Stimulated activated naive CD4-positive, alpha-beta T cell (primary cell): ENCODE measurements at regions not wholly inside any gene's neighbourhood (a gene's known extent, or its start where the extent isn't known, plus 50 kb on each side); places are given as distances from the start of the nearest gene placed in this dataset.

Source experiments
- DNase-seq, 6 experiments: peaks; one replicate each; lab custom pipeline; 2025; lab: John Stamatoyannopoulos, UW

- no peak for DNase-seq
Measured at GRCh38 chr1:58862728-58863385, 79.0 kb upstream of the JUN start.

GRCh38 chr1:58864654-58865053, 80.8 kb upstream of the JUN start:
- no peak for DNase-seq

- no peak for DNase-seq
Measured at GRCh38 chr1:58866578-58866977, 82.7 kb upstream of the JUN start.

GRCh38 chr1:58869638-58870297, 85.9 kb upstream of the JUN start:
- no peak for DNase-seq

GRCh38 chr1:58870298-58870676, 86.4 kb upstream of the JUN start:
- no peak for DNase-seq

- no peak for DNase-seq
Measured at GRCh38 chr1:58874342-58874741, 90.5 kb upstream of the JUN start.

GRCh38 chr1:58874757-58875755, 91.2 kb upstream of the JUN start:
- no peak for DNase-seq

- DNase-seq = no peak
Measured at GRCh38 chr1:58879464-58879863, 95.6 kb upstream of the JUN start.

GRCh38 chr1:58880592-58880991, 96.7 kb upstream of the JUN start:
- no peak for DNase-seq

- DNase-seq = no peak
Measured at GRCh38 chr1:58881471-58881994, 97.7 kb upstream of the JUN start.

- DNase-seq = no peak
Measured at GRCh38 chr1:58882322-58882948, 98.6 kb upstream of the JUN start.

GRCh38 chr1:58883037-58883887, 99.4 kb upstream of the JUN start:
- no peak for DNase-seq

- DNase-seq = no peak
Measured at GRCh38 chr1:58883888-58884482, 100.1 kb upstream of the JUN start.

- DNase-seq = peak in 1 of 6 experiments; percentile 12
Measured at GRCh38 chr1:58884706-58885661, 101.1 kb upstream of the JUN start.

- peak in 4 of 6 experiments; percentile 4 to 56 (median 40) for DNase-seq
Measured at GRCh38 chr1:58885998-58886397, 102.2 kb upstream of the JUN start.

- no peak for DNase-seq
Measured at GRCh38 chr1:58886611-58887010, 102.8 kb upstream of the JUN start.

- DNase-seq = no peak
Measured at GRCh38 chr1:58887059-58887458, 103.2 kb upstream of the JUN start.

GRCh38 chr1:58888833-58889232, 105.0 kb upstream of the JUN start:
- DNase-seq = no peak

- DNase-seq = no peak
Measured at GRCh38 chr1:58890113-58890512, 106.3 kb upstream of the JUN start.
